ENCODE measurements at regions not wholly inside any gene's neighbourhood (a gene's known extent, or its start where the extent isn't known, plus 50 kb on each side); places are given as distances from the start of the nearest gene placed in this dataset.

DNA sequence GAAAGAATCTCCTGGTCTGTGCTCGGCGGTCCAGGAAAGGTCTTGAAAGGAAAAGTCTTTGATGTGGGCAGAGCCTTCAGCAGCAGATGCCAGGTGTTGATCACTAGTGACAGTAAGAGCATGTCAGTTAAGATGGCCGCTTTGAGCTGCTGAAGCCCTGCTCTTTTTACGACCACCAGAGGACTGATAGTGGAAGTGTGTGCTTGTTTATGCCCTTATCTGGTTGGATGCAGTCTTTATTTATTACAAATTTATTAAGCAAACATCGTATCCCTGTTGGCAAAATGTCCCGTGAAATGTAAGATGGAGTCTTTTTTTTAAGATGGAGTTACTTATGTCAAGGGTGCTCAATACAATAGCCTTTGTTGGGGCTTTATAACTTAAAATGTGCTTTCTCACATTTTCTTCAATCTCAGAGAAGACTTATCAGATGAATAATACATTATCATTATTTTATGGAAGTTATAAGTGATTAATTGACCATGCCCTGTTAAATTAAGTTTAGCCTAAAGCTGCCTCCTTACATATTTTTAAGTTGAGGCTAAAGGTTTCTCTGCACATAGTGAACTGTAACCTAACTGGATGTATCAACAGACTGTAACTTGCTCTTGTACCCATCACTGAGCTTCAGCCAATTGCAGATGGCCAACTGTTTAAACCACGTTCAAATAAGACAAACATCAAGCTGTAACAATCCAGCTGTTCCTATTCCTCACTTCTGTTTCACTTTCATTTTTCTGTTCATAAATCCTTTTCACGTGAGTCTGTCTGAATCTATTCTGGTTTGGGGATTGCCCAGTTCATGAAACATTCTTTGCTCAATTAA lies 97.4 kb upstream of the PIK3CG start:
- no peak for TF ChIP-seq CTCF (IDR thresholded peaks at IDR 0.05; ENCODE audit: control extremely low read depth, extremely low read depth, low read depth, missing control alignments)
- POLR2A ChIA-PET, result no interaction called here
- CTCF ChIA-PET, result interaction anchor here (0.7 to 1.1 kb wide), 4 partner anchors 10 to 107 kb away, joined by 3 to 6 read pairs (median 4); partner anchors contain the start of gene CCDC71L
- DNase-seq (ENCODE audit: extremely low spot score), result no peak

DNA sequence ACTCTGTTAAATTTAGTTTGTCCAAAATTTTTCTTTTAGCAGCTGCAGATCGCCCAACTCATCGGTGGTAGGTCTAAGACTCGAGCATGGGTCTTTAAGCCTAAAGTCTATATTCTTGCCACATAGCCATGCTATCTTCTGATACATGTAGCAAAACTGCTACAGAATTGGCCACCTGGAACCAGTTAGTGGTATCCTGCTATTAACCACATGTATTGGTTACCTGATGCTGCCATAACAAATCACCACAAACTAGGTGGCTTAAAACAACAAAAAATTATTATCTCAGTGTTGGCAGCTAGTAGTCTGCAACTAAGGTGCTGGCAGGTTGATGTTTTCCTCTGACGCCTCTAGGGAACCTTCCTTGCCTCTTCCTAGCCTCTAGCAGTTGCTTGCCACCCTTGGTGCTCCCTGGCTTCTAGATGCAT lies 96.7 kb upstream of the PIK3CG start:
- no peak for DNase-seq (ENCODE audit: extremely low spot score)
- no peak for TF ChIP-seq CTCF (IDR thresholded peaks at IDR 0.05; ENCODE audit: control extremely low read depth, extremely low read depth, low read depth, missing control alignments)
- POLR2A ChIA-PET, result no interaction called here
- CTCF ChIA-PET, result interaction anchor here (0.7 to 1.6 kb wide), 4 partner anchors 11 to 108 kb away, joined by 3 to 5 read pairs (median 4); partner anchors contain the start of gene CCDC71L

- ChIA-PET POLR2A (no interaction called here), CTCF (no interaction called here)
- DNase-seq (ENCODE audit: extremely low spot score), result no peak
- TF ChIP-seq CTCF (IDR thresholded peaks at IDR 0.05; ENCODE audit: control extremely low read depth, extremely low read depth, low read depth, missing control alignments), result no peak
Observed at GRCh38 chr7:106770191-106770590, 94.9 kb upstream of the PIK3CG start.

DNA sequence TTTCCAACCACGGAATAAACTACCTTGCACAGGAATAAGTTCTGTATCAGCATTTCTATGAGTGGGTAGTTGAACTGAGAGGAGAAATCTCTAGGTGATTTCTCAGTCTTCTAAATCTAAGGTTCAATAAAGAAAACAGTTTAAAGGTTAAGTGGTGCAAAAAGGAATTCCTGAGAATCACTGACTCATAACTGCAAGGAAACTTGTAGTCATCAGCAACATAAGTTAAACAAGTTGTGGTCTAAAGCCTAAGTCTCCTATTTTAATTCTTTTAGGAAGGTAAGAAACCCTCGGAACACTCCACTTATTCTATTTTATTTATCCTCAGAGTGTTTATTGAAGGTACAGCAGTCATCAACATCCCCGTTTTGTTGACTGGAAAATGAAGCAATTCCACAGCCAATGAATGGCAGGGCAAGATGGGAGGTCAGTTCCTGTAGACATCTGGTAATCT lies 92.4 kb upstream of the PIK3CG start:
- no peak for DNase-seq (ENCODE audit: extremely low spot score)
- TF ChIP-seq CTCF (IDR thresholded peaks at IDR 0.05; ENCODE audit: control extremely low read depth, extremely low read depth, low read depth, missing control alignments), result no peak
- CTCF ChIA-PET, result no interaction called here
- POLR2A ChIA-PET, result no interaction called here

GRCh38 chr7:106773228-106773627 lies 91.9 kb upstream of the PIK3CG start:
- no peak for TF ChIP-seq CTCF (IDR thresholded peaks at IDR 0.05; ENCODE audit: control extremely low read depth, extremely low read depth, low read depth, missing control alignments)
- ChIA-PET CTCF (no interaction called here), POLR2A (no interaction called here)
- no peak for DNase-seq (ENCODE audit: extremely low spot score)

- POLR2A ChIA-PET, result no interaction called here
- CTCF ChIA-PET, result no interaction called here
- TF ChIP-seq CTCF (IDR thresholded peaks at IDR 0.05; ENCODE audit: control extremely low read depth, extremely low read depth, low read depth, missing control alignments), result no peak
- DNase-seq (ENCODE audit: extremely low spot score), result no peak
Observed at GRCh38 chr7:106773721-106774120, 91.4 kb upstream of the PIK3CG start.

Measured in GM10248 (cell line).